ENCODE measurements at regions not wholly inside any gene's neighbourhood (a gene's known extent, or its start where the extent isn't known, plus 50 kb on each side); places are given as distances from the start of the nearest gene placed in this dataset.

GRCh38 chr15:47411733-47412132 is 305.6 kb upstream of the SEMA6D start:
- Histone ChIP-seq H3K9ac (ENCODE audit: low read length) (no peak overlapping the region), H3K36me3 (ENCODE audit: control insufficient read depth in 1 of 2, insufficient read depth in 2 of 2, low read length in 2 of 2) (no peaks in the 10 kb centered on the region), H3K4me1 (ENCODE audit: control insufficient read depth in 1 of 2, insufficient read depth in 2 of 2, low read length in 2 of 2) (no peaks in the 10 kb centered on the region), H3K9me3 (ENCODE audit: control insufficient read depth in 1 of 2, insufficient read depth in 1 of 2, low read depth in 1 of 2, low read length in 2 of 2) (peaks cover 6 to 34% of the 10 kb centered on the region in 2 experiments; a peak in 2 of 4 replicates), H3K9me2 (ENCODE audit: insufficient read depth) (no peaks in the 10 kb centered on the region), H3K4me3 (replicated peaks in 1 of 2; ENCODE audit: low read depth in 1 of 2, low read length in 2 of 2) (no peak overlapping the region), H4K20me1 (ENCODE audit: insufficient read depth) (no peaks in the 10 kb centered on the region), H3K4me2 (ENCODE audit: low read length) (no peak overlapping the region), H3K27me3 (ENCODE audit: insufficient read depth, low read length) (no peaks in the 10 kb centered on the region), H3K27ac (ENCODE audit: low read depth, low read length) (no peak overlapping the region), H3K79me2 (ENCODE audit: insufficient read depth, low read length) (no peaks in the 10 kb centered on the region), H2AFZ (ENCODE audit: low read depth, low read length, poor library complexity, severe bottlenecking) (no peak overlapping the region)
- TF ChIP-seq SP1 (IDR thresholded peaks at IDR 0.05; ENCODE audit: low read depth) = no peak
- no peak for TF ChIP-seq ATF3 (IDR thresholded peaks at IDR 0.05)
- no peak for DNase-seq (ENCODE audit: low read depth, low spot score)
- no peak for ATAC-seq
- intact Hi-C loops (cut with micrococcal nuclease) = no loop called here
- ChIA-PET RAD21 (ENCODE audit: low non-redundant PET in 1 of 2, low total read pairs in 2 of 2, uncharacterized antibody in 2 of 2, unreplicated experiment in 2 of 2) (no interaction called here), CTCF (no interaction called here), POLR2A (no interaction called here)
- BruUV-seq (replicated peaks) = no TSS peak

DNA sequence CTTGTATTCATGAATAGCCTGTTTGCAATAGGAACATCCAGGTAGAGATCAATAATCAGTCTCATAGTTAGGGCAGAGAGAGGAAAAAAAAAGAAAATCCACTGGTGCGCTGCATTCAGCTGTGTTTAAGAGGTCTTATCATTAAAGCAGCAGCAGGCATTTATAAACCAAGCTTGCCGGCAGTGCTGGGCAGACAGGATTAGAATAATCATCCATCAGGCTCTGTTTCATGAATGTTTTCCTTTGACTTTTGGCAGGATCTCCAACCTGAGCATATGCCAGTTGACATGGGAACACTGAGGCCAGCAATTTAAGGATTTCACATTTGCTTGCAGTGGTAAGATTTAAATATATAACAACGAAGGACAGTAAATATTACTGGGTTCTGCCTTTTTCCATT is 305.2 kb upstream of the SEMA6D start:
- Histone ChIP-seq H3K79me2 (ENCODE audit: insufficient read depth, low read length) (no peaks in the 10 kb centered on the region), H3K9me2 (ENCODE audit: insufficient read depth) (no peaks in the 10 kb centered on the region), H3K27me3 (ENCODE audit: insufficient read depth, low read length) (no peaks in the 10 kb centered on the region), H3K27ac (ENCODE audit: low read depth, low read length) (no peak overlapping the region), H3K9ac (ENCODE audit: low read length) (no peak overlapping the region), H3K4me3 (replicated peaks in 1 of 2; ENCODE audit: low read depth in 1 of 2, low read length in 2 of 2) (no peak overlapping the region), H3K4me2 (ENCODE audit: low read length) (no peak overlapping the region), H3K9me3 (ENCODE audit: control insufficient read depth in 1 of 2, insufficient read depth in 1 of 2, low read depth in 1 of 2, low read length in 2 of 2) (peaks cover 6 to 34% of the 10 kb centered on the region in 2 experiments; a peak in 2 of 4 replicates), H4K20me1 (ENCODE audit: insufficient read depth) (no peaks in the 10 kb centered on the region), H3K36me3 (ENCODE audit: control insufficient read depth in 1 of 2, insufficient read depth in 2 of 2, low read length in 2 of 2) (no peaks in the 10 kb centered on the region), H2AFZ (ENCODE audit: low read depth, low read length, poor library complexity, severe bottlenecking) (no peak overlapping the region), H3K4me1 (ENCODE audit: control insufficient read depth in 1 of 2, insufficient read depth in 2 of 2, low read length in 2 of 2) (no peaks in the 10 kb centered on the region)
- ATAC-seq (no peak), DNase-seq (ENCODE audit: low read depth, low spot score) (no peak)
- BruUV-seq (replicated peaks) = no TSS peak
- ChIA-PET RAD21 (ENCODE audit: low non-redundant PET in 1 of 2, low total read pairs in 2 of 2, uncharacterized antibody in 2 of 2, unreplicated experiment in 2 of 2) (no interaction called here), POLR2A (no interaction called here), CTCF (no interaction called here)
- intact Hi-C loops (cut with micrococcal nuclease) = no loop called here
- TF ChIP-seq JUND (IDR thresholded peaks at IDR 0.05) (no peak), ELF1 (IDR thresholded peaks at IDR 0.05; ENCODE audit: borderline replicate concordance, low read depth) (no peak), CEBPB (IDR thresholded peaks at IDR 0.05; ENCODE audit: low read depth) (no peak), POLR2AphosphoS5 (IDR thresholded peaks at IDR 0.05; ENCODE audit: low read depth, low read length) (no peak), EZH2 (IDR thresholded peaks at IDR 0.05) (no peak), CTCF (IDR thresholded peaks at IDR 0.05 in 2 of 3, conservative IDR thresholded peaks at IDR 0.05 in 1 of 3; ENCODE audit: borderline replicate concordance in 1 of 3, insufficient read depth in 1 of 3, low read depth in 2 of 3, low read length in 2 of 3) (no peak), ZNF274 (IDR thresholded peaks at IDR 0.05; ENCODE audit: low read depth, low read length) (no peak), POLR2A (IDR thresholded peaks at IDR 0.05; ENCODE audit: borderline replicate concordance, extremely low read depth, insufficient read depth, insufficient read length) (no peak), FOSL1 (IDR thresholded peaks at IDR 0.05; ENCODE audit: low read depth) (no peak), ZFX (IDR thresholded peaks at IDR 0.05) (no peak), SP1 (IDR thresholded peaks at IDR 0.05; ENCODE audit: low read depth) (no peak)
- TF ChIP-seq, protein P1, sequence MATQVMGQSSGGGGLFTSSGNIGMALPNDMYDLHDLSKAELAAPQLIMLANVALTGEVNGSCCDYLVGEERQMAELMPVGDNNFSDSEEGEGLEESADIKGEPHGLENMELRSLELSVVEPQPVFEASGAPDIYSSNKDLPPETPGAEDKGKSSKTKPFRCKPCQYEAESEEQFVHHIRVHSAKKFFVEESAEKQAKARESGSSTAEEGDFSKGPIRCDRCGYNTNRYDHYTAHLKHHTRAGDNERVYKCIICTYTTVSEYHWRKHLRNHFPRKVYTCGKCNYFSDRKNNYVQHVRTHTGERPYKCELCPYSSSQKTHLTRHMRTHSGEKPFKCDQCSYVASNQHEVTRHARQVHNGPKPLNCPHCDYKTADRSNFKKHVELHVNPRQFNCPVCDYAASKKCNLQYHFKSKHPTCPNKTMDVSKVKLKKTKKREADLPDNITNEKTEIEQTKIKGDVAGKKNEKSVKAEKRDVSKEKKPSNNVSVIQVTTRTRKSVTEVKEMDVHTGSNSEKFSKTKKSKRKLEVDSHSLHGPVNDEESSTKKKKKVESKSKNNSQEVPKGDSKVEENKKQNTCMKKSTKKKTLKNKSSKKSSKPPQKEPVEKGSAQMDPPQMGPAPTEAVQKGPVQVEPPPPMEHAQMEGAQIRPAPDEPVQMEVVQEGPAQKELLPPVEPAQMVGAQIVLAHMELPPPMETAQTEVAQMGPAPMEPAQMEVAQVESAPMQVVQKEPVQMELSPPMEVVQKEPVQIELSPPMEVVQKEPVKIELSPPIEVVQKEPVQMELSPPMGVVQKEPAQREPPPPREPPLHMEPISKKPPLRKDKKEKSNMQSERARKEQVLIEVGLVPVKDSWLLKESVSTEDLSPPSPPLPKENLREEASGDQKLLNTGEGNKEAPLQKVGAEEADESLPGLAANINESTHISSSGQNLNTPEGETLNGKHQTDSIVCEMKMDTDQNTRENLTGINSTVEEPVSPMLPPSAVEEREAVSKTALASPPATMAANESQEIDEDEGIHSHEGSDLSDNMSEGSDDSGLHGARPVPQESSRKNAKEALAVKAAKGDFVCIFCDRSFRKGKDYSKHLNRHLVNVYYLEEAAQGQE (IDR thresholded peaks at IDR 0.05; ENCODE audit: low read depth) = no peak

Measured in HCT116 (cell line).